ENCODE measurements at regions not wholly inside any gene's neighbourhood (a gene's known extent, or its start where the extent isn't known, plus 50 kb on each side); places are given as distances from the start of the nearest gene placed in this dataset.
"Not testable (repeated sequence)": the region's sequence is repeated elsewhere in the genome, so short reads cannot be mapped to it uniquely, and the experiment has no call there.

DNA sequence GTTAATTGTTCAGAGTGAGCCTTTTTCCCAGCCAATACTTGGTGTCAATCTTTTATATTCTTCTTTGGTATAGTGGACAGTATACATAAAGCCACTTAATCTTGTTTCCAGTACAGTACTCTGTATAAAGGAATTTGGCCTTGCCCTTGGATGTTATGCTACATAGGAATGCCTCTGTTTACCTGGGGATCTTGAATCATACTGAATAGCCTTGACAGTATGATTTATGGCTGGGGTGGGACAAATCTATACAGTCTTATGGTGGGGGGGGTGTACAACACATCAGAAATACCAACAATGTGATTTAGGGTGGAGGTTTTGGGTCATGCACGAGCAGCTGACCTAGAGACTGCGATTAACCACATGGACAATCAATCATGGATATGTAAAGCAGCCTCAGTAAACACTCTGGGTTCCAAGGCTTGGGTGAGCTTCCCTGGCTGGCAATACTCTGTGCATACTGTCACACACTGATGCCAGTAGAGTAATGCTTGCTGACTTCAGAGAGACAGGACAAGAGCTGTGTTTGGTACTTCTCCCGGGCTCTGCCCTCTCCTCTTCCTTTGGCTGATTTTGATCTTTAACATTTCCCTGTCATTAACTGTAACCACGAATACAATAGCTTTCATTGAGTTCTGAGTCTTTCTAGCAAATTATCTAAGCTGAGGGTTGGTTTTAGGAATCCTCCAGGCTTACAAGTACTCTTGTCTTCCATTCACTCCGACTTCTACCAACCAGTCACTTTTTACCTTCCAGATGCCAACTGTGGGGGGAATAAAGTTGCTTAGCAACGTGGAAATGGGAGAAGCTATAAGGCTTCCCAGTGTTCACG, 84.6 kb downstream of the IARS1 start:
- no peak overlapping the region for H3K4me3 ChIP-seq
- no peak overlapping the region for H3K27ac ChIP-seq
- ATAC-seq: no peak
- H3K9me3 ChIP-seq: no peaks in the 10 kb centered on the region
- DNase-seq: no peak
- 88 to 92% (median 90%) methylated on average over 7 of the region's 7 CpGs for WGBS, 4 donors
- no peaks in the 10 kb centered on the region for H3K27me3 ChIP-seq
- TF ChIP-seq, protein P1, sequence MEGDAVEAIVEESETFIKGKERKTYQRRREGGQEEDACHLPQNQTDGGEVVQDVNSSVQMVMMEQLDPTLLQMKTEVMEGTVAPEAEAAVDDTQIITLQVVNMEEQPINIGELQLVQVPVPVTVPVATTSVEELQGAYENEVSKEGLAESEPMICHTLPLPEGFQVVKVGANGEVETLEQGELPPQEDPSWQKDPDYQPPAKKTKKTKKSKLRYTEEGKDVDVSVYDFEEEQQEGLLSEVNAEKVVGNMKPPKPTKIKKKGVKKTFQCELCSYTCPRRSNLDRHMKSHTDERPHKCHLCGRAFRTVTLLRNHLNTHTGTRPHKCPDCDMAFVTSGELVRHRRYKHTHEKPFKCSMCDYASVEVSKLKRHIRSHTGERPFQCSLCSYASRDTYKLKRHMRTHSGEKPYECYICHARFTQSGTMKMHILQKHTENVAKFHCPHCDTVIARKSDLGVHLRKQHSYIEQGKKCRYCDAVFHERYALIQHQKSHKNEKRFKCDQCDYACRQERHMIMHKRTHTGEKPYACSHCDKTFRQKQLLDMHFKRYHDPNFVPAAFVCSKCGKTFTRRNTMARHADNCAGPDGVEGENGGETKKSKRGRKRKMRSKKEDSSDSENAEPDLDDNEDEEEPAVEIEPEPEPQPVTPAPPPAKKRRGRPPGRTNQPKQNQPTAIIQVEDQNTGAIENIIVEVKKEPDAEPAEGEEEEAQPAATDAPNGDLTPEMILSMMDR (IDR thresholded peaks at IDR 0.05): no peak
- TF ChIP-seq POLR2A (IDR thresholded peaks at IDR 0.05): no peak
- H3K4me1 ChIP-seq: no peaks in the 10 kb centered on the region
- intact Hi-C loops (cut with DNase I): no loop called here
- H3K36me3 ChIP-seq: peaks cover 0 to 66% (median 56%) of the 10 kb centered on the region in 9 donors

DNA sequence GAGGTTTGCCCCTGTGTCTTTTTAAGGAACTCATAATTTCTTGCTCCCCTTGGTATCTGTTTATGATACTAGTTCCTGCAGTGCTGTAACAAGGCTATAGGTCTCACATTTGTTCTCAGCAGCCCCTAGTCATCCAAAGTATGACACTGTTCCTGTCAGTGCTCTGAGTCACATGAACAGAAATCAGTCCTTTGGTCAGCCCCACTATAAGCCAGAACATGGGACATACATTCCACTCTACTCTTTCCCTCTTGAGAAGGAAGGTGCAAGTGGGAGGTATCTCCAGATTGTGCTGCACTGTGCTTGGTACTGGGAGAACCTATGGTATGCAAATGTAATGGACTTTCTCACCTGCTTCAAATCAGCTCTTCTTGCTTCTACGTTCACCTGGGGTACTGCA, 87.0 kb downstream of the IARS1 start:
- no peak for TF ChIP-seq POLR2A (IDR thresholded peaks at IDR 0.05)
- TF ChIP-seq, protein P1 (IDR thresholded peaks at IDR 0.05): no peak
- intact Hi-C loops (cut with DNase I): no loop called here
- ATAC-seq: peak in 1 of 4 donors; percentile 34
- H3K36me3 ChIP-seq: peaks cover 0 to 43% (median 33%) of the 10 kb centered on the region in 9 donors
- H3K27ac ChIP-seq: no peak overlapping the region
- H3K27me3 ChIP-seq: no peaks in the 10 kb centered on the region
- H3K9me3 ChIP-seq: no peaks in the 10 kb centered on the region
- H3K4me3 ChIP-seq: no peak overlapping the region
- DNase-seq: no peak
- WGBS, 4 donors: 77 to 95% (median 83%) methylated on average over 1 of the region's 1 CpG
- no peaks in the 10 kb centered on the region for H3K4me1 ChIP-seq

DNA sequence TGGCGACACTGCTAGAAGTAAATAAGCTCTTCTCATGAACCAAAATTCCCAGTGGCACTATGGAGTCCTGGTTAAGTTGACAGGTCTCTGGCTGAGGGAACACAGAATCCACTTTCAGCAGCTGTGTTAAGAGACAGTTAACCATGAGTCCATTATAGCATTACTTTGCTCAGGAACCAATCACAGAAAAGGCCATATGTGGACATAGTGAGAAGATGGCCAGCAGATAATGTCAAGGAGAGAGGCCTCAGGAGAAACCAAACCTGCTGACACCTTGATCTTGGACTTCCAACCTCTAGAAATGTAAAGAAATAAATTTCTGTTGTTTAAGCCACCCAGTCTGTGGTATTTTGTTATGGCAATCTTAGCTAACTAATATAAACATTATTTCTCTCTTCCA, 88.7 kb upstream of the SPTLC1 start:
- H3K9me3 ChIP-seq; intact Hi-C loops (cut with DNase I); H3K4me3 ChIP-seq; DNase-seq; H3K27me3 ChIP-seq; H3K27ac ChIP-seq; H3K4me1 ChIP-seq; ATAC-seq: not testable (repeated sequence)
- 85 to 93% (median 90%) methylated on average over 1 of the region's 1 CpG for WGBS, 4 donors
- H3K36me3 ChIP-seq: peaks cover 0 to 17% (median 8%) of the 10 kb centered on the region in 9 donors

DNA sequence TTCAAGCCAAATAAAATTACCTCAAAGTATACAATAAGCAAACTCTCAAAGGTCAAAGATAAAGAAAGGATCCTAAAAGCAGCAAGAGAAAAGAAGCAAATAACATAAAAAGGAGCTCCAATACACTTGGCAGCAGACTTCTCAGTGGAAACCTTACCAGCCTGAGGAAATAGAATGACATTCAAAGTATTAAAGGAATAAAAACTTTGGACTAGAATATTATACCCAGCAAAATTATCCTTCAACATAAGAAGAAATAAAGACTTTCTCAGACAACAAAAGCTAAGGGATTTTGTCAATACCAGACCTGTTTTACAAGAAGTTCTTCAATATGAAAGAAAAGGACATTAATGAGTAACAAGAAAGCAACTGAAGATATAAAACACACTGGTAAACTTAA, 83.0 kb upstream of the SPTLC1 start:
- H3K4me1 ChIP-seq; DNase-seq; ATAC-seq; H3K36me3 ChIP-seq; H3K27ac ChIP-seq; intact Hi-C loops (cut with DNase I); H3K4me3 ChIP-seq; H3K27me3 ChIP-seq: not testable (repeated sequence)
- peaks cover 0 to 14% (median 0%) of the 10 kb centered on the region in 12 donors for H3K9me3 ChIP-seq

DNA sequence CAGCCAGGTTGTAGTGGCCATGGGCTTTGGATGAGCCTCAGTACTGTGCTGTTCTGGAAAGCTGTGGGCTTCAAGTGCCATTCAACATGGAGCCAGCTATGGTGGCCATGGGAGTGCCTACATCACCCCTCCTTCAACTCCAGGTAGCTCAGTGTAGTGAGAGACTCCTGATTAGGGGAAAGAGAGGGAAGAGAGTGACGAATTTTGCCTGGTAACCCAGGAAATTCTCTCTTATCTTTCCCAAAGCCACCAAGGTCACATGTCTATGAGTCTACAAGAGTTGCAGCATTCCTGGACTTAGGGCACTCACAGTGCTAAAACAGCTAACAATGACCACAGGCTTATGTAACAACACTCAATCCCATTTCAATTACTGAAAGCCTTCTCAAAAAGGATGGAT, 81.7 kb upstream of the SPTLC1 start:
- 15 to 23% (median 18%) methylated on average over 1 of the region's 1 CpG for WGBS, 4 donors
- ATAC-seq: no peak
- TF ChIP-seq, protein P1 (IDR thresholded peaks at IDR 0.05): no peak
- no peak for TF ChIP-seq POLR2A (IDR thresholded peaks at IDR 0.05)

More for the DNA sequence above, 81.7 kb upstream of the SPTLC1 start:
- Histone ChIP-seq H3K36me3 (no peaks in the 10 kb centered on the region), H3K4me1 (no peaks in the 10 kb centered on the region), H3K27me3 (no peaks in the 10 kb centered on the region), H3K4me3 (no peak overlapping the region), H3K27ac (no peak overlapping the region), H3K9me3 (peaks cover 0 to 14% (median 0%) of the 10 kb centered on the region in 12 donors)
- intact Hi-C loops (cut with DNase I): no loop called here
- DNase-seq: no peak

All from heart left ventricle (tissue), 16 donors.